Tibial artery (tissue), 4 donors: ENCODE measurements at regions not wholly inside any gene's neighbourhood (a gene's known extent, or its start where the extent isn't known, plus 50 kb on each side); places are given as distances from the start of the nearest gene placed in this dataset.

Experiments used
- DNase-seq, 2 donors: peaks; one replicate each; pipeline ENCODE4 v3.0.0-alpha.2; 2019
- H3K27ac ChIP-seq, 2 donors: fragments of 200-600 bp; sonication (generic) in 1 of 2; 1 replicate in 1 of 2; 2 replicates in 1 of 2; pipeline ENCODE4 v1.5.1; 2018 to 2019; ENCODE audit warnings: mild to moderate bottlenecking in 1 of 2
- H3K27me3 ChIP-seq, 2 donors: fragments of 200-600 bp; sonication (generic) in 1 of 2; one replicate each; pipeline versions ENCODE4 v1.5.1 to v1.6.0; 2016 to 2019
- H3K36me3 ChIP-seq, 3 donors: fragments of 200-600 bp; sonication (generic) in 2 of 3; one replicate each; pipeline ENCODE4 v1.5.1; 2016 to 2019; ENCODE audit warnings: mild to moderate bottlenecking in 2 of 3
- H3K4me1 ChIP-seq, 4 donors: fragments of 200-600 bp; sonication (generic) in 2 of 4; 1 replicate in 3 of 4; 2 replicates in 1 of 4; pipeline ENCODE4 v1.5.1; 2016 to 2019
- H3K4me3 ChIP-seq, 2 donors: fragments of 200-600 bp; sonication (generic) in 1 of 2; 1 replicate in 1 of 2; 2 replicates in 1 of 2; pipeline ENCODE4 v1.5.1; 2018 to 2019; ENCODE audit warnings: mild to moderate bottlenecking in 2 of 2
- H3K9me3 ChIP-seq, 3 donors: fragments of 200-600 bp; sonication (generic) in 1 of 3; one replicate each; pipeline ENCODE4 v1.5.1; 2016 to 2019
- CTCF ChIP-seq, 2 experiments: fragments of 200-600 bp in 1 of 2; fragments of 450-650 bp in 1 of 2; IDR thresholded peaks; one replicate each; pipeline ENCODE4 v1.5.1; 2017 to 2019; ENCODE audit warnings: antibody characterized with exemption in 2 of 2, mild to moderate bottlenecking in 1 of 2, moderate library complexity in 1 of 2
- intact Hi-C: fragments of 100-400 bp; cut with DNase I; formaldehyde crosslinking; loops from one replicate; pipeline ENCODE4 v1.15.0; 2023; ENCODE audit warnings: low total_unique reads

- DNase-seq: no peak
- no peaks in the 10 kb centered on the region for H3K36me3 ChIP-seq
- H3K9me3 ChIP-seq: no peaks in the 10 kb centered on the region
- no peak for TF ChIP-seq CTCF (IDR thresholded peaks at IDR 0.05)
- intact Hi-C loops: no loop called here
- no peaks in the 10 kb centered on the region for H3K4me1 ChIP-seq
- no peak overlapping the region for H3K4me3 ChIP-seq
- H3K27me3 ChIP-seq: no peaks in the 10 kb centered on the region
- no peak overlapping the region for H3K27ac ChIP-seq
Measured at GRCh38 chr15:79539401-79539800, 107.3 kb downstream of the MINAR1 start.

GRCh38 chr15:79540551-79540950, 108.4 kb downstream of the MINAR1 start:
- no peak for TF ChIP-seq CTCF (IDR thresholded peaks at IDR 0.05)
- no peaks in the 10 kb centered on the region for H3K9me3 ChIP-seq
- intact Hi-C loops: no loop called here
- no peaks in the 10 kb centered on the region for H3K4me1 ChIP-seq
- no peak for DNase-seq
- no peak overlapping the region for H3K4me3 ChIP-seq
- H3K27ac ChIP-seq: no peak overlapping the region
- H3K36me3 ChIP-seq: no peaks in the 10 kb centered on the region
- H3K27me3 ChIP-seq: no peaks in the 10 kb centered on the region

GRCh38 chr15:79541196-79541595, 109.1 kb downstream of the MINAR1 start:
- TF ChIP-seq CTCF (IDR thresholded peaks at IDR 0.05): no peak
- DNase-seq: no peak
- H3K27me3 ChIP-seq: no peaks in the 10 kb centered on the region
- no peaks in the 10 kb centered on the region for H3K36me3 ChIP-seq
- H3K9me3 ChIP-seq: no peaks in the 10 kb centered on the region
- no peak overlapping the region for H3K27ac ChIP-seq
- H3K4me1 ChIP-seq: no peaks in the 10 kb centered on the region
- no peak overlapping the region for H3K4me3 ChIP-seq
- intact Hi-C loops: no loop called here

GRCh38 chr15:79543097-79543496, 111.0 kb downstream of the MINAR1 start:
- Histone ChIP-seq H3K36me3 (no peaks in the 10 kb centered on the region), H3K27ac (no peak overlapping the region), H3K27me3 (no peaks in the 10 kb centered on the region), H3K4me3 (no peak overlapping the region), H3K9me3 (no peaks in the 10 kb centered on the region), H3K4me1 (no peaks in the 10 kb centered on the region)
- DNase-seq: no peak
- TF ChIP-seq CTCF (IDR thresholded peaks at IDR 0.05): no peak
- intact Hi-C loops: no loop called here

- Histone ChIP-seq H3K27me3 (peaks cover 0 to 5% of the 10 kb centered on the region in 2 donors), H3K36me3 (no peaks in the 10 kb centered on the region), H3K27ac (no peak overlapping the region), H3K4me3 (no peak overlapping the region), H3K4me1 (no peaks in the 10 kb centered on the region), H3K9me3 (no peaks in the 10 kb centered on the region)
- TF ChIP-seq CTCF (IDR thresholded peaks at IDR 0.05): no peak
- no peak for DNase-seq
- intact Hi-C loops: no loop called here
Measured at GRCh38 chr15:79549196-79549595, 117.1 kb downstream of the MINAR1 start.

GRCh38 chr15:79560384-79560783, 128.2 kb downstream of the MINAR1 start:
- H3K27ac ChIP-seq: no peak overlapping the region
- no peaks in the 10 kb centered on the region for H3K9me3 ChIP-seq
- TF ChIP-seq CTCF (IDR thresholded peaks at IDR 0.05): no peak
- no peaks in the 10 kb centered on the region for H3K27me3 ChIP-seq
- H3K4me1 ChIP-seq: no peaks in the 10 kb centered on the region
- no peak overlapping the region for H3K4me3 ChIP-seq
- no peak for DNase-seq
- intact Hi-C loops: no loop called here
- H3K36me3 ChIP-seq: no peaks in the 10 kb centered on the region
